Activated naive CD4-positive, alpha-beta T cell treated with anti-CD3 and anti-CD28 coated beads, Interleukin-2, amount 10 ng/mL, durations not matched to agents 7 days and 5 days (primary cell): ENCODE measurements at regions not wholly inside any gene's neighbourhood (a gene's known extent, or its start where the extent isn't known, plus 50 kb on each side); places are given as distances from the start of the nearest gene placed in this dataset.
"Not testable (repeated sequence)": the region's sequence is repeated elsewhere in the genome, so short reads cannot be mapped to it uniquely, and the experiment has no call there.

Source experiments
- CTCF ChIA-PET: fragments of 350-600 bp; sonication (Branson Sonifier 250); formaldehyde crosslinking; loops from one replicate; lab custom pipeline; 2021; ENCODE audit warnings: antibody characterized with exemption; lab: Charles Lee
- DNase-seq: peaks from one replicate; pipeline ENCODE4 v3.0.0-alpha.2; 2020
- H3K27ac Mint-ChIP-seq: one replicate; pipeline ENCODE4 v1.8.0; 2021; ENCODE audit warnings: mild to moderate bottlenecking, moderate library complexity, mixed read lengths
- H3K27me3 Mint-ChIP-seq: one replicate; pipeline ENCODE4 v1.8.0; 2021; ENCODE audit warnings: mild to moderate bottlenecking, mixed read lengths
- H3K36me3 Mint-ChIP-seq: one replicate; pipeline ENCODE4 v1.8.0; 2021; ENCODE audit warnings: mixed read lengths
- H3K4me1 Mint-ChIP-seq: one replicate; pipeline ENCODE4 v1.8.0; 2021; ENCODE audit warnings: mixed read lengths
- H3K4me3 Mint-ChIP-seq: one replicate; pipeline ENCODE4 v1.8.0; 2021; ENCODE audit warnings: mild to moderate bottlenecking, moderate library complexity, mixed read lengths
- H3K9me3 Mint-ChIP-seq: one replicate; pipeline ENCODE4 v1.8.0; 2021; ENCODE audit warnings: mixed read lengths

DNA sequence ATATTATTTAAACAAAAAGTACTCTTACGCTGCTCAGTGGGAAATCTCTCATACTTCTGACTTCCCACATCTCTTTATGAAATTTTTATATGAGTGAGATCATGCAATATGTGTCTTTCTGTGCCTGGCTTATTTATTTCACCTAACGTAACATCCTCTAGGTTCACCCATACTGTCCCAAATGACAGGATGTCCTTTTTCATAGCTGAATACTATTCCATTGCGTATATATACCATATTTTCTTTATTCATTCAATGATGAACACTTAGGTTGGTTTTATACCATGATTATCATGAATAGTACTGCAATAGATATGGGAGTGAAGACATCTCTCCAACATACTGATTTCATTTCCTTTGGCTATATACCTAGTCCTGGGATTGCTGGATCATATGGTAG is 57.8 kb upstream of the TPP2 start:
- CTCF ChIA-PET = no interaction called here
- H3K4me1 Mint-ChIP-seq = peaks cover 2% of the 10 kb centered on the region
- H3K4me3 Mint-ChIP-seq = no peak overlapping the region
- H3K27me3 Mint-ChIP-seq = peaks cover 2% of the 10 kb centered on the region
- H3K36me3 Mint-ChIP-seq = no peaks in the 10 kb centered on the region
- peaks cover 2% of the 10 kb centered on the region for H3K9me3 Mint-ChIP-seq
- H3K27ac Mint-ChIP-seq = no peak overlapping the region
- DNase-seq = no peak

DNA sequence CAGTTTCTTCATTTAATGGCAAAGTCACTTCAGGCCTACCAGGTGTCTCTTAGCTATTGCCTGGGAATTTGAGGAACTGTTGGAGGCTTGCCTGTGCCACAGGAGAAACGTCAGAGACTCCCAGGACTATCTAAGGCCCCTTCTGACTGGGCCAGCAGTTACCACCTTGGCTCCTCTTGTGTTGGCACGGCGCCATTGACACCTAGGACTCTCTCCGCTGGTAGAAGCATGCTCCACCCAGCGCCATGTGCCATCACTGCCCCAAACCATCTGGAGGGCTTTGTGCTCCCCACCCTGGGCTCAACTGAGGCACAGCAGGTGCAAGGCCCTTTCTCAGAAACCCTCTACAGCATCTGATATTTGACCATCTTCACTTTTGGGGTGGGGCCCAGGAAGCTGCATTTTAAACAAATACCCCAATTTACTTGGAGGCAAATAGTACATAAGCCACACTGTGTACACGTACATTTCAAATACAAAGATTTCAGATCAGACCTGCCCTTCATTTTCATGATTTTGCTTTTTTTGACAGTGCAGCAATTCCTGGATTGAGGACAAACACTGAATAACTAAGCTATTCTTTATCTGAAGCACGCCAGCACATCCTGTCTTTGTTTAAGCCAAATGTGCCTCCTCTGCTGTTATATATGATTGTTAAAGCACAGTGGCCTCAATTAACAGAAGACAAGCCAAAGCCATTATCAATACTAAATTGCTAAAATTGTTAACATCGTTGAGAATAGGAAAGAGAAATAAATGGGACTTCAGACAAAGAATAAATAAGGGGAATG is 59.9 kb upstream of the TPP2 start:
- no peak for DNase-seq
- Mint-ChIP-seq H3K4me3 (no peak overlapping the region), H3K27ac (no peak overlapping the region), H3K9me3 (no peaks in the 10 kb centered on the region), H3K4me1 (no peaks in the 10 kb centered on the region), H3K27me3 (no peaks in the 10 kb centered on the region), H3K36me3 (no peaks in the 10 kb centered on the region)
- CTCF ChIA-PET = no interaction called here

DNA sequence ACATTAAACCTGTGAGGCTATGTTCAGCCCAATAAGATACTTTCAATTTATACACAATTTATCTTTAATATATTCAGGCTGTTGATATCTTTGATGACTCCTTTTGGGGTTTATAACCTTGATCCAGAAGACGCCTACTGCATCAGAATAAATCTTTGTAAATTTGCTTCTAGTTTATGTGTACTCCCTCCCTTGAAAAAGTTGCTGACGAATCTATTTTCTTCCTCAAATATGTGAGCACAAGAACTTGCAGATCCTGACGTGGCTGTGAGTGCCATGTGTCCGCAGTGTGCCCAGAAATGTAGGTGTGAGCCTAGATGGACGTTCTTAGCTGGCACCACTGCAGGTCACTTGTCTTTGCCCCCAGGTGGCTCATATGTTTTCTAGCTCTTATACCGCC is 60.6 kb upstream of the TPP2 start:
- no peaks in the 10 kb centered on the region for H3K36me3 Mint-ChIP-seq
- no peaks in the 10 kb centered on the region for H3K9me3 Mint-ChIP-seq
- CTCF ChIA-PET = no interaction called here
- H3K4me1 Mint-ChIP-seq = no peaks in the 10 kb centered on the region
- H3K27me3 Mint-ChIP-seq = no peaks in the 10 kb centered on the region
- no peak overlapping the region for H3K27ac Mint-ChIP-seq
- DNase-seq = no peak
- H3K4me3 Mint-ChIP-seq = no peak overlapping the region

DNA sequence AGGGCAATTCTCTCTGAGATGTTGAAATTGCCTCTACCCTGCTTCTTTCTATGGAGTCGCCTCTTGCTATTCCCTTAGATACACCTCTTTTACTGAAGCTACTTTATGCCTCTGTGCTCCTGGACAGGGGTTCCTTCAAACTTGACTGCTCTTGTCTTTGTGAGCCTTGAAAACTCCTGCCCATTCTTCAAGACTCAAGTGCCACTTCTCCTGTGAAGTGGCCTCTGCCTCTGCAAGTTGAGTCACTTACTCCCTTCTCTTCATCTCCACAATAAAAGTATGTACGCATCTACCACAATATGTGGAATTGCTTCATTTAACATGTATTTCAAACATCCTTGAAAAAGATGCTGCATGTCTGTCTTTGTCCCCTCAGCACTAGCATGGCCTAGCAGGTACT is 66.0 kb upstream of the TPP2 start:
- no peak overlapping the region for H3K4me3 Mint-ChIP-seq
- no peaks in the 10 kb centered on the region for H3K4me1 Mint-ChIP-seq
- DNase-seq = no peak
- no peaks in the 10 kb centered on the region for H3K27me3 Mint-ChIP-seq
- CTCF ChIA-PET = no interaction called here
- no peaks in the 10 kb centered on the region for H3K9me3 Mint-ChIP-seq
- H3K36me3 Mint-ChIP-seq = no peaks in the 10 kb centered on the region
- no peak overlapping the region for H3K27ac Mint-ChIP-seq

DNA sequence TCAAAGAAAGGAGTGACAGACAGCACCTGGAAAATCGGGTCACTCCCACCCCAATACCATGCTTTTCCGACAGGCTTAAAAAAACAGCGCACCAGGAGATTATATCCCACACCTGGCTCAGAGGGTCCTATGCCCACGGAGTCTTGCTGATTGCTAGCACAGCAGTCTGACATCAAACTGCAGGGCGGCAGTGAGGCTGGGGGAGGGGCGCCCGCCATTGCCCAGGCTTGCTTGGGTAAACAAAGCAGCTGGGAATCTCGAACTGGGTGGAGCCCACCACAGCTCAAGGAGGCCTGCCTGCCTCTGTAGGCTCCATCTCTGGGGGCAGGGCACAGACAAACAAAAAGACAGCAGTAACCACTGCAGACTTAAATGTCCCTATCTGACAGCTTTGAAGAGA is 74.5 kb upstream of the TPP2 start:
- H3K4me1 Mint-ChIP-seq, H3K27ac Mint-ChIP-seq, H3K27me3 Mint-ChIP-seq, H3K36me3 Mint-ChIP-seq, H3K4me3 Mint-ChIP-seq, CTCF ChIA-PET, DNase-seq, H3K9me3 Mint-ChIP-seq: not testable (repeated sequence)

DNA sequence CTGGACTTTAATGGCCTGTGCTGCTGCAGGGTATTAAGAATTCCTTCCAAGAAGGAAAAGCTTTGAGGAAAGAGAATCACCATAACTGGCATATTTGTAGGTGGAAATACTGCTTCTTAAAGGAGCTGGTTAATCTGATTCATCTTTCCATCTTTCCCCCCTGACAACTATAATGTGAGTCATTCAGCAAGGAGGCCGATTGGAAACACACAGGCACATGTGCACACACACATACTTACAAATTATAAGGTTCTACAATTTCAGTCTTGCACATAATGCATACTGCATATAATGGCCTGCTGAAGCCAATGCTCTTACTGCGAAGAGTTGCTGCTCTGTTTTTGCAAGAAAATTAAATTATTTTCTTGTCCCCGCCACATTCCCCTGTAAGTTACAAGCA is 78.8 kb upstream of the TPP2 start:
- no peak for DNase-seq
- H3K9me3 Mint-ChIP-seq = no peaks in the 10 kb centered on the region
- CTCF ChIA-PET = no interaction called here
- H3K36me3 Mint-ChIP-seq = no peaks in the 10 kb centered on the region
- no peak overlapping the region for H3K4me3 Mint-ChIP-seq
- no peaks in the 10 kb centered on the region for H3K4me1 Mint-ChIP-seq
- H3K27me3 Mint-ChIP-seq = no peaks in the 10 kb centered on the region
- no peak overlapping the region for H3K27ac Mint-ChIP-seq

DNA sequence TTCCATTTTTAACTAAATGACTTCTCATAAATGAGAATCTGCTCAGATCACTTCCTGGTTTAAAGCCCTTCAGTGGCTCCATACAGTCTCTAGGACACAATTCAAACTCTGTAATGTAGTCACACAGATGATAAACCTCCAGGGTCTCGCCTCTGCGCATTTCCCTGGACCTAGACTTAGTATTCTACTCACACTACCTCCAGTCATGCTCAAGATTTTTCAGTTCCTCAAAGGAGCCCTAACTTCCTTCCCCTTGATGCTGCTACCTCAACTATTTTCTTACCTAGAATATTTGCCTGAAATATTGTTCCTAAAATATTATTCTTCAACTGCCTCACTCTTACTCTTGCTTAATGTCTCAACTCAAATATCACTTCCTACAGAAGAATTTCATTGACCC is 86.7 kb upstream of the TPP2 start:
- no peak for DNase-seq
- peaks cover 4% of the 10 kb centered on the region for H3K27me3 Mint-ChIP-seq
- no peaks in the 10 kb centered on the region for H3K4me1 Mint-ChIP-seq
- H3K27ac Mint-ChIP-seq = no peak overlapping the region
- no peaks in the 10 kb centered on the region for H3K36me3 Mint-ChIP-seq
- no peaks in the 10 kb centered on the region for H3K9me3 Mint-ChIP-seq
- CTCF ChIA-PET = no interaction called here
- H3K4me3 Mint-ChIP-seq = no peak overlapping the region

DNA sequence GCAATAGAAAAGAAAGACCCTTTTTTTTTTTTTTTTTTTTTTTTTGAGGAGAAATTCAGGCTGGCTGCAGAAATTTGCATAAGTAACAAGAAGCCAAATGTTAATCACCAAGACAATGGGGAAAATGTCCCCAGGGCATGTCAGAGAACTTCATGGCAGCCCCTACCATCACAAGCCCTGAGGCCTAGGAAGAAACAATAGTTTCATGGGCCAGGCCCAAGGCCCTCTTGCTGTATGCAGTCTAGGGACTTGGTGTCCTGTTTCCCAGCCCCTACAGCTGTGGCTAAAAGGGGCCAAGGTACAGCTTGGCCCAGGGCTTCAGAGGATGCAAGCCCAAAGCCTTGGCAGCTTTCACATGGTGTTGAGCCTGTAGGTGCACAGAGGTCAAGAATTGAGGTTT is 88.4 kb upstream of the TPP2 start:
- Mint-ChIP-seq H3K4me1 (no peaks in the 10 kb centered on the region), H3K9me3 (no peaks in the 10 kb centered on the region), H3K27ac (no peak overlapping the region), H3K4me3 (no peak overlapping the region), H3K36me3 (no peaks in the 10 kb centered on the region), H3K27me3 (peaks cover 4% of the 10 kb centered on the region)
- CTCF ChIA-PET = no interaction called here
- no peak for DNase-seq

DNA sequence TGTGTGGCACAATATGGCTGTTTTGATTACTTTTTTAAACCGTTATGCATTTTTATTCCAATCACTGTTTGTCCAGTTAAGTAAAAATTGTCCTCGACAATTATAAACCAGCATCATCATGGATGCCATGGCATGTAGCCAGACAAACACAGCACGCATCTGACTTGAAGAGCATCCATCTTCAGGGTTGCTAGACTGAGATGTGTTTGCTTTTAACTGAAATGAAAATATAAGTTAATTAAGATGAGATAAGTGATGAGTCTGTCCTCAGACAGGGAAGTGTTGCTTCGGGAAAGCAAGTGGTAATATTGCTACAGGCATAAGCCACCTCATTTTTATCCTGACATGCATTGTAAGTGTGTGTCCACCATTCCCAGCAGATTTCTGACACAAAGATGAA is 92.8 kb upstream of the TPP2 start:
- DNase-seq = no peak
- H3K27me3 Mint-ChIP-seq = peaks cover 4% of the 10 kb centered on the region
- H3K4me1 Mint-ChIP-seq = no peaks in the 10 kb centered on the region
- H3K9me3 Mint-ChIP-seq = no peaks in the 10 kb centered on the region
- no peak overlapping the region for H3K27ac Mint-ChIP-seq
- CTCF ChIA-PET = no interaction called here
- no peak overlapping the region for H3K4me3 Mint-ChIP-seq
- H3K36me3 Mint-ChIP-seq = no peaks in the 10 kb centered on the region

DNA sequence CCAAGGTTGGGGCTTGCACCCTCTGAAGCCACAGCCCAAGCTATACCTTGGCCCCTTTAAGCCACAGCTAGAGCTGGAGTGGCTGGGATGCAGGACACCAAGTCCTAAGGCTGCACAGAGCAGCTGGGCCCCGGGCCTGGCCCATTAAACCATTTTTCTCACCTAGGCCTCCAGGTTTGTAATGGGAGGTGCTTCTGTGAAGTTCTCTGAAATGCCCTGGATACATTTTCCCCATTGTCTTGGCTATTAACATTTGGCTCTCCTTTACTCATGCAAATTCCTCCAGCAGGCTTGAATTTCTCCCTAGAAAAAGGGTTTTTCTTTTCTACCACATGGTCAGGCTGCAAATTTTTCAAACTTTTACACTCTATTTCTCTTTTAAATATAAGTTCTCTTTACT is 93.8 kb upstream of the FGF14 start:
- Mint-ChIP-seq H3K9me3 (no peaks in the 10 kb centered on the region), H3K36me3 (no peaks in the 10 kb centered on the region), H3K27ac (no peak overlapping the region), H3K4me1 (no peaks in the 10 kb centered on the region), H3K27me3 (no peaks in the 10 kb centered on the region), H3K4me3 (no peak overlapping the region)
- DNase-seq = no peak
- CTCF ChIA-PET = no interaction called here

DNA sequence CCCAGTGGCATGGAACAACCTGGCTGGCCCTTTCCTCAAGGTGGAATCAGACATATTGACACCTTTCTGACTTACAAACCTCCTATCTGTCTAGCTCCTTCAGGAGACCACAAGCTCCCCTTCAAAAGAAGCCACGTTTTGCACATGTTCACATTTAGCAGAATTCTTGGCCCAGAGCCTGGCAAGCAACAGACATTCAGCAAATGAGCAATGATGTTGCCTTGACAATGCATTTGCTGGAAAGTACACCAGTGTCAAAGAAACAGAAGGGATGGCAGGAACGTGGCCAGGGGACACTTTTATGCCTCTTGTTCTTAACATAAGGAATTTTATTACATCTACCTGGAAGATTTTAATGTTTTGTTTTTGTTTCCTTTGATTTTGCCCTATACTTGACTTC is 85.5 kb upstream of the FGF14 start:
- Mint-ChIP-seq H3K4me3 (no peak overlapping the region), H3K36me3 (no peaks in the 10 kb centered on the region), H3K27me3 (no peaks in the 10 kb centered on the region), H3K4me1 (no peaks in the 10 kb centered on the region), H3K9me3 (no peaks in the 10 kb centered on the region), H3K27ac (no peak overlapping the region)
- no peak for DNase-seq
- CTCF ChIA-PET = no interaction called here

DNA sequence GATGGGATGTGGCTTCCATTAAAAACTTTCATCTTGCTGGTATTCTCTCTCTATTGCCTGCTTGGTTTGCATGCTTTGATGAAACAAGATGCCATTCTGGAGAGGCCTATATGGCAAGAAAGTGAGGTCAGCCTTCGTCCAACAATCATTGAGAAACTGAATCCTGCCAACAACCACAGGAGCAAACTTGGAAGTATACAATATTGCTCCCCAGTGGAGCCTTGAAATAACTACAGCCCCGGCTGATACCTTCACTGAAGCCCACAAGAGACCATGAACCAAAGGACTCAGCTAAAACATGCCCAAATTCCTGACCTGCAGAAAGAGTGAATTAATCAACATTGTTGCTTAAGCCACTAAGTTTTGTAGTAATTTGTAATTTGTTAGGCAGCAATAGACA is 82.5 kb upstream of the FGF14 start:
- no peaks in the 10 kb centered on the region for H3K4me1 Mint-ChIP-seq
- H3K4me3 Mint-ChIP-seq = no peak overlapping the region
- no peak for DNase-seq
- H3K9me3 Mint-ChIP-seq = no peaks in the 10 kb centered on the region
- CTCF ChIA-PET = interaction anchor here (0.6 kb wide), 1 partner anchor 377 kb away, joined by 4 read pairs; no protein-coding TSS in a partner anchor
- no peaks in the 10 kb centered on the region for H3K27me3 Mint-ChIP-seq
- H3K27ac Mint-ChIP-seq = no peak overlapping the region
- no peaks in the 10 kb centered on the region for H3K36me3 Mint-ChIP-seq

DNA sequence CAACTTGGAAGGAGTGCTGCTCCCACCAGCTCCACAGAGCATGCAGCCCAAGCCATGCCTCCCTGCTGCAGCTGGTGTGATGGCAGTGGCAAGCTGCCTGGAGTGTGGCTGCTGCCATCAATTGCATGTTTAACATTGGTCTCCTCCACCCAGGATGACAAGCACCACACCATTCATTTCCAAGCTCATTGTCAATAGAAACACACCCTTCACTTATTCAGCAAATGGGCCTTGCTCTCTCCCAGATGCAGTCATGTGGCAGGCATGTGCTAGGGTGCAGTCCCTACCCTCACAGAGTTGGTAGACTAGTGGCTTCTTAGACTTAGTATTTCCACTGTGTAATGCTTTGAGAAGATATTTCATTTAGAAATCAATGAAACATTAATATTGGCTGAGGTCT is 70.8 kb upstream of the FGF14 start:
- H3K4me3 Mint-ChIP-seq = no peak overlapping the region
- no peaks in the 10 kb centered on the region for H3K4me1 Mint-ChIP-seq
- no peaks in the 10 kb centered on the region for H3K36me3 Mint-ChIP-seq
- CTCF ChIA-PET = no interaction called here
- H3K27ac Mint-ChIP-seq = no peak overlapping the region
- no peaks in the 10 kb centered on the region for H3K9me3 Mint-ChIP-seq
- peaks cover 7% of the 10 kb centered on the region for H3K27me3 Mint-ChIP-seq
- DNase-seq = no peak

DNA sequence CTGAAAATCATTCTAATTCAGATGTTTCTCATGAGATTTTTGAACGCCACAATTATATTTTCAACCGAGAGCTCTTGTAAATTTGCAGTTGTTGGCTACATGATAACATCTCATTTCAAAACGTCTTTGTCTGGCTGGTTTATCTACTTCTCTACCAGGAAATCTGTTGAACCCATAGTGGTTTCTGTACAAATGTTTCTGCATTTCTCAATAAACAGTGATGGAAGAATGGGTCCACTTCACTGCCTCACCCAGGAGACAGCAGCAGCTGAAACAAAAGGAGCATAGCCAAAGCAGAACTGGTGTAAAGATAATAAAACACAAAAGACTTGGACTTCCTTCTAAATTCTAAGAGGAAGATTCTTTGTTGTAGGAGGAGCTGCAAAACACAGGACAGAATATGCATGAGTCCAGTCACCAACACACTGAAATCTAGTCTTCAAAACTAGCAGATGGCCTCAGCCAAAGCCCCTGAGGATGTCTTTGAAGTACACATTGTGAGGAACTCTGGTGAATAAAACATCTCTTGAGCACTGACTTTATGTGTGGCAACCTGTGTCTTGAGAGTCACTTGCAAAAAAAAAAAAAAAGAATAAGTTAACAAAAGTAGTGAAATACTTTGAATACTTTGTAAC is 68.6 kb upstream of the FGF14 start:
- CTCF ChIA-PET = no interaction called here

DNA sequence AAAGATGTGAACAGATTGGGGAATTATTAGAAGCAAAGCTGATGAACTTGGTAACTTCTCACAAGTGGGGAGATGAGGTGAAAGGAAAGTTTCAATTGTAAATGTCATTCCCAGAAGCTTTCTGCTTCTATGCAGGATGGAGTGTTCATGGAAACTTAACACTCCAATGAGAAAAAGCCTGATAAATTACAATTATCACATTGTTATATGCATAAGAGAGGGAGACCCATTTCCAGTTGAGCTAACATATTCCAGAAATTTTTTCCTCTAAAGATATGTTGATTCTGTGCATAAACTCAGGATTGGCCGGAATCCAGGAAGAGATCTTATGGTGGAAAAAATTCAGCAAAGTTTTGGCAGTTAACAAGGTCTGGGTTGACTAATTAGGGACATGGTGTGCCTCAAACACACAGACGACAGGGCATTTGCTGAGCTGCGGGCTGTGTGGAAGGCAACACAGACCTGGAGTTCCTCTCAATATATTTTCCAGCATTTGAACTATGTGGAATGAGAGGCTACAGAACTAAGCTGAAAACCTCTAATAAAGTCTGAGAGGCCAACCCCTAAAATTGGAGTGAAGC is 64.9 kb upstream of the FGF14 start:
- Mint-ChIP-seq H3K4me3 (no peak overlapping the region), H3K36me3 (no peaks in the 10 kb centered on the region), H3K4me1 (no peaks in the 10 kb centered on the region), H3K9me3 (no peaks in the 10 kb centered on the region), H3K27ac (no peak overlapping the region), H3K27me3 (peaks cover 14% of the 10 kb centered on the region)
- CTCF ChIA-PET = interaction anchor here (0.8 to 1.2 kb wide), 2 partner anchors 10 kb away, joined by 3 to 4 read pairs; no protein-coding TSS in a partner anchor
- DNase-seq = no peak

More for the DNA sequence above, 68.6 kb upstream of the FGF14 start:
- H3K4me1 Mint-ChIP-seq = no peaks in the 10 kb centered on the region
- H3K4me3 Mint-ChIP-seq = no peak overlapping the region
- no peak for DNase-seq
- peaks cover 13% of the 10 kb centered on the region for H3K27me3 Mint-ChIP-seq
- H3K36me3 Mint-ChIP-seq = no peaks in the 10 kb centered on the region
- no peak overlapping the region for H3K27ac Mint-ChIP-seq
- no peaks in the 10 kb centered on the region for H3K9me3 Mint-ChIP-seq
